Dermis blood vessel endothelial cell (primary cell): ENCODE measurements at regions not wholly inside any gene's neighbourhood (a gene's known extent, or its start where the extent isn't known, plus 50 kb on each side); places are given as distances from the start of the nearest gene placed in this dataset.

Experiments used
- DNase-seq: peaks from one replicate; pipeline ENCODE4 v3.0.0; 2010

GRCh38 chr4:123102897-123103471 lies 180.6 kb upstream of the NUDT6 start:
- DNase-seq, result peak; percentile 70

GRCh38 chr4:123104310-123105025 lies 182.1 kb upstream of the NUDT6 start:
- no peak for DNase-seq

GRCh38 chr4:123105026-123105420 lies 182.6 kb upstream of the NUDT6 start:
- DNase-seq, result no peak

GRCh38 chr4:123106747-123107146 lies 184.3 kb upstream of the NUDT6 start:
- no peak for DNase-seq

- DNase-seq, result no peak
These were observed 185.3 kb upstream of the NUDT6 start for GRCh38 chr4:123107444-123108252.

GRCh38 chr4:123109139-123109538 lies 186.7 kb upstream of the NUDT6 start:
- no peak for DNase-seq

- no peak for DNase-seq
These were observed 187.8 kb upstream of the NUDT6 start for GRCh38 chr4:123110147-123110546.

GRCh38 chr4:123110685-123111084 lies 188.3 kb upstream of the NUDT6 start:
- DNase-seq, result no peak

- no peak for DNase-seq
These were observed 190.8 kb upstream of the NUDT6 start for GRCh38 chr4:123113155-123113554.

GRCh38 chr4:123114084-123114914 lies 191.9 kb upstream of the NUDT6 start:
- no peak for DNase-seq

- no peak for DNase-seq
These were observed 192.7 kb upstream of the NUDT6 start for GRCh38 chr4:123114915-123115756.

- peak; percentile 21 for DNase-seq
These were observed 194.0 kb upstream of the NUDT6 start for GRCh38 chr4:123116412-123116811.

GRCh38 chr4:123120473-123120872 lies 198.1 kb upstream of the NUDT6 start:
- DNase-seq, result no peak

- peak; percentile 32 for DNase-seq
These were observed 199.0 kb upstream of the NUDT6 start for GRCh38 chr4:123121241-123121907.

GRCh38 chr4:123125477-123125876 lies 203.1 kb upstream of the NUDT6 start:
- no peak for DNase-seq

- peak; percentile 65 for DNase-seq
These were observed 204.8 kb upstream of the NUDT6 start for GRCh38 chr4:123127218-123127617.

GRCh38 chr4:123127875-123128274 lies 205.5 kb upstream of the NUDT6 start:
- DNase-seq, result peak; percentile 41

- no peak for DNase-seq
These were observed 211.1 kb upstream of the NUDT6 start for GRCh38 chr4:123133397-123134050.

- no peak for DNase-seq
These were observed 222.2 kb upstream of the NUDT6 start for GRCh38 chr4:123144616-123145015.

- peak; percentile 13 for DNase-seq
These were observed 236.2 kb upstream of the NUDT6 start for GRCh38 chr4:123158576-123158975.

GRCh38 chr4:123159479-123159878 lies 237.1 kb upstream of the NUDT6 start:
- DNase-seq, result no peak
